Panc1 (cell line): ENCODE measurements at regions not wholly inside any gene's neighbourhood (a gene's known extent, or its start where the extent isn't known, plus 50 kb on each side); places are given as distances from the start of the nearest gene placed in this dataset.

Experiments used
- POLR2AphosphoS5 ChIP-seq: IDR thresholded peaks from 2 replicates; pipeline ENCODE4 v1.6.1; 2012; ENCODE audit warnings: mild to moderate bottlenecking, low read depth, low read length, moderate library complexity
- TCF7L2 ChIP-seq: IDR thresholded peaks from 2 replicates; pipeline ENCODE4 v1.6.1; 2011; ENCODE audit warnings: mild to moderate bottlenecking, low read depth, low read length, inconsistent platforms
- TF ChIP-seq, protein P1 (sequence below): fragments of 450-650 bp; IDR thresholded peaks from 2 replicates; pipeline ENCODE4 v1.5.1; 2017; ENCODE audit warnings: mild to moderate bottlenecking
- TF ChIP-seq, protein P2 (sequence below), 2 experiments: IDR thresholded peaks; 2 replicates each; pipeline ENCODE4 v1.6.1; 2011 to 2012; ENCODE audit warnings: low read depth in 2 of 2, control low read depth in 1 of 2, low read length in 1 of 2, mild to moderate bottlenecking in 1 of 2, moderate library complexity in 1 of 2; ENCODE audit not compliant: insufficient read depth in 1 of 2

GRCh38 chr6:139584599-139584998 is 210.2 kb upstream of the CITED2 start:
- TF ChIP-seq, protein P1, sequence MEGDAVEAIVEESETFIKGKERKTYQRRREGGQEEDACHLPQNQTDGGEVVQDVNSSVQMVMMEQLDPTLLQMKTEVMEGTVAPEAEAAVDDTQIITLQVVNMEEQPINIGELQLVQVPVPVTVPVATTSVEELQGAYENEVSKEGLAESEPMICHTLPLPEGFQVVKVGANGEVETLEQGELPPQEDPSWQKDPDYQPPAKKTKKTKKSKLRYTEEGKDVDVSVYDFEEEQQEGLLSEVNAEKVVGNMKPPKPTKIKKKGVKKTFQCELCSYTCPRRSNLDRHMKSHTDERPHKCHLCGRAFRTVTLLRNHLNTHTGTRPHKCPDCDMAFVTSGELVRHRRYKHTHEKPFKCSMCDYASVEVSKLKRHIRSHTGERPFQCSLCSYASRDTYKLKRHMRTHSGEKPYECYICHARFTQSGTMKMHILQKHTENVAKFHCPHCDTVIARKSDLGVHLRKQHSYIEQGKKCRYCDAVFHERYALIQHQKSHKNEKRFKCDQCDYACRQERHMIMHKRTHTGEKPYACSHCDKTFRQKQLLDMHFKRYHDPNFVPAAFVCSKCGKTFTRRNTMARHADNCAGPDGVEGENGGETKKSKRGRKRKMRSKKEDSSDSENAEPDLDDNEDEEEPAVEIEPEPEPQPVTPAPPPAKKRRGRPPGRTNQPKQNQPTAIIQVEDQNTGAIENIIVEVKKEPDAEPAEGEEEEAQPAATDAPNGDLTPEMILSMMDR: no peak
- TF ChIP-seq, protein P2, sequence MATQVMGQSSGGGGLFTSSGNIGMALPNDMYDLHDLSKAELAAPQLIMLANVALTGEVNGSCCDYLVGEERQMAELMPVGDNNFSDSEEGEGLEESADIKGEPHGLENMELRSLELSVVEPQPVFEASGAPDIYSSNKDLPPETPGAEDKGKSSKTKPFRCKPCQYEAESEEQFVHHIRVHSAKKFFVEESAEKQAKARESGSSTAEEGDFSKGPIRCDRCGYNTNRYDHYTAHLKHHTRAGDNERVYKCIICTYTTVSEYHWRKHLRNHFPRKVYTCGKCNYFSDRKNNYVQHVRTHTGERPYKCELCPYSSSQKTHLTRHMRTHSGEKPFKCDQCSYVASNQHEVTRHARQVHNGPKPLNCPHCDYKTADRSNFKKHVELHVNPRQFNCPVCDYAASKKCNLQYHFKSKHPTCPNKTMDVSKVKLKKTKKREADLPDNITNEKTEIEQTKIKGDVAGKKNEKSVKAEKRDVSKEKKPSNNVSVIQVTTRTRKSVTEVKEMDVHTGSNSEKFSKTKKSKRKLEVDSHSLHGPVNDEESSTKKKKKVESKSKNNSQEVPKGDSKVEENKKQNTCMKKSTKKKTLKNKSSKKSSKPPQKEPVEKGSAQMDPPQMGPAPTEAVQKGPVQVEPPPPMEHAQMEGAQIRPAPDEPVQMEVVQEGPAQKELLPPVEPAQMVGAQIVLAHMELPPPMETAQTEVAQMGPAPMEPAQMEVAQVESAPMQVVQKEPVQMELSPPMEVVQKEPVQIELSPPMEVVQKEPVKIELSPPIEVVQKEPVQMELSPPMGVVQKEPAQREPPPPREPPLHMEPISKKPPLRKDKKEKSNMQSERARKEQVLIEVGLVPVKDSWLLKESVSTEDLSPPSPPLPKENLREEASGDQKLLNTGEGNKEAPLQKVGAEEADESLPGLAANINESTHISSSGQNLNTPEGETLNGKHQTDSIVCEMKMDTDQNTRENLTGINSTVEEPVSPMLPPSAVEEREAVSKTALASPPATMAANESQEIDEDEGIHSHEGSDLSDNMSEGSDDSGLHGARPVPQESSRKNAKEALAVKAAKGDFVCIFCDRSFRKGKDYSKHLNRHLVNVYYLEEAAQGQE (IDR thresholded peaks at IDR 0.05; ENCODE audit: insufficient read depth in 1 of 2, low read depth in 2 of 2, low read length in 1 of 2): no peak
- TF ChIP-seq TCF7L2 (no peak), POLR2AphosphoS5 (no peak)
